Prostate gland (tissue), 2 donors: ENCODE measurements at regions not wholly inside any gene's neighbourhood (a gene's known extent, or its start where the extent isn't known, plus 50 kb on each side); places are given as distances from the start of the nearest gene placed in this dataset.

ENCODE experiments used
- DNase-seq: peaks from one replicate; pipeline ENCODE4 v3.0.0-alpha.2; 2019; ENCODE audit warnings: low spot score
- H3K27ac ChIP-seq, 2 donors: fragments of 200-600 bp; sonication (generic); 2 replicates each; pipeline ENCODE4 v1.5.1; 2017 to 2019
- H3K27me3 ChIP-seq: fragments of 200-600 bp; sonication (generic); replicated peaks from 2 replicates; pipeline ENCODE4 v1.5.1; 2019; ENCODE audit not compliant: insufficient read depth
- H3K36me3 ChIP-seq, 2 donors: fragments of 200-600 bp; sonication (generic); 1 replicate in 1 of 2; 2 replicates in 1 of 2; pipeline versions ENCODE4 v1.5.1 to v1.8.1; 2017 to 2019
- H3K4me1 ChIP-seq: fragments of 200-600 bp; sonication (generic); replicated peaks from 2 replicates; pipeline ENCODE4 v1.5.1; 2019
- H3K4me3 ChIP-seq, 2 donors: fragments of 200-600 bp; sonication (generic); 2 replicates each; pipeline ENCODE4 v1.5.1; 2017 to 2019
- H3K9me3 ChIP-seq: fragments of 200-600 bp; sonication (generic); 2 replicates; pipeline ENCODE4 v1.5.1; 2017
- POLR2A ChIP-seq: fragments of 450-650 bp; IDR thresholded peaks from one replicate; pipeline ENCODE4 v1.6.1; 2016; ENCODE audit warnings: antibody characterized with exemption, mild to moderate bottlenecking
- POLR2AphosphoS5 ChIP-seq: sonication (generic); formaldehyde crosslinking; IDR thresholded peaks from one replicate; pipeline ENCODE4 v1.6.1; 2017; ENCODE audit warnings: antibody characterized with exemption
- whole genome bisulfite sequencing: methylation state at CpG from one replicate; pipeline ENCODE4 v1.1.5; 2018; 5-methylcytosine and 5-hydroxymethylcytosine counted together
- intact Hi-C: fragments of 100-400 bp; cut with DNase I; formaldehyde crosslinking; loops from one replicate; pipeline ENCODE4 v1.14.2; 2022
- TF ChIP-seq, protein P1 (sequence below), 4 experiments: fragments of 200-600 bp in 2 of 4; fragments of 450-650 bp in 2 of 4; sonication (generic) in 2 of 4; IDR thresholded peaks; 1 replicate in 3 of 4; 2 replicates in 1 of 4; pipeline ENCODE4 v1.5.1; 2016 to 2019; ENCODE audit warnings: antibody characterized with exemption in 4 of 4, mild to moderate bottlenecking in 2 of 4, moderate library complexity in 2 of 4

DNA sequence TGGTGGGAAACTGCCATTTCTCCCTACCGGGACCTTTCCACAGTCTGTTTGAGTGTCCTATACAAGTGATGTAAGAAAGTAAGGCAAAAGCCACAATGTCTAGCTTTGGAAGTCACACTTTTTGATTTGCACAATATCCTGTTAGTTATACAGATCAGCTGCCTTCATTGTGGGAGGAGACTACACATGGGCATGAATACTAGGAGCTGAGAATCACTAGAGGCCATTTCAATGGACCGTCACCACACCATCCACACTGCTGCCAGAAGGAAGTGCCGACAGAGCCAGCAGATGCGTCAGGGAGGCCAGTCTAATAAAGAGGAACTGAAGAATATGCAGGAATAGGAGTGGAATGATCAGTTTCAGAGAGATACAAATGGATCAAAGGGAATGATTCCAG lies 65.8 kb downstream of the SCN11A start:
- WGBS = 73% methylated on average over 4 of the region's 4 CpGs
- intact Hi-C loops = no loop called here
- TF ChIP-seq POLR2AphosphoS5 (no peak), POLR2A (no peak)
- TF ChIP-seq, protein P1, sequence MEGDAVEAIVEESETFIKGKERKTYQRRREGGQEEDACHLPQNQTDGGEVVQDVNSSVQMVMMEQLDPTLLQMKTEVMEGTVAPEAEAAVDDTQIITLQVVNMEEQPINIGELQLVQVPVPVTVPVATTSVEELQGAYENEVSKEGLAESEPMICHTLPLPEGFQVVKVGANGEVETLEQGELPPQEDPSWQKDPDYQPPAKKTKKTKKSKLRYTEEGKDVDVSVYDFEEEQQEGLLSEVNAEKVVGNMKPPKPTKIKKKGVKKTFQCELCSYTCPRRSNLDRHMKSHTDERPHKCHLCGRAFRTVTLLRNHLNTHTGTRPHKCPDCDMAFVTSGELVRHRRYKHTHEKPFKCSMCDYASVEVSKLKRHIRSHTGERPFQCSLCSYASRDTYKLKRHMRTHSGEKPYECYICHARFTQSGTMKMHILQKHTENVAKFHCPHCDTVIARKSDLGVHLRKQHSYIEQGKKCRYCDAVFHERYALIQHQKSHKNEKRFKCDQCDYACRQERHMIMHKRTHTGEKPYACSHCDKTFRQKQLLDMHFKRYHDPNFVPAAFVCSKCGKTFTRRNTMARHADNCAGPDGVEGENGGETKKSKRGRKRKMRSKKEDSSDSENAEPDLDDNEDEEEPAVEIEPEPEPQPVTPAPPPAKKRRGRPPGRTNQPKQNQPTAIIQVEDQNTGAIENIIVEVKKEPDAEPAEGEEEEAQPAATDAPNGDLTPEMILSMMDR (IDR thresholded peaks at IDR 0.05) = no peak

DNA sequence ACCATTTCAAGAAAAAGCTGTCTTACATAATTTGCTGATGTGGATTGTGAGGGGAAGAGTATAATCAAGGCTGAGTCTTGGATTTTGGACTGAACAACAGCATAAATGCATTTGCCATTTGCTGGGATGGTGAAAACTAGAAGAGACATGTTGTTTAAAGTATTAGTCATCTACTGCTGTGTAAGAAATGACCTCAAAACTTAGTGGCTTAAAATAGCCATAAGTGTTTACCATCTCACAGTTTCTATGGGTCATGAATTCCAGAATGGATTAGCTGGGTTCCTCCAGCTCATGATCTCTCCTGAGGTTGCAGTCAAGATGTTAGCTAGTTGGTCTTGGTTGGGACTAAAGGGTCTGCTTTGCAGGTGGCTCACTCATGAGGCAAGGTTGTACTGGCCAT lies 66.2 kb downstream of the SCN11A start:
- intact Hi-C loops = no loop called here
- Histone ChIP-seq H3K36me3 (no peaks in the 10 kb centered on the region), H3K9me3 (no peaks in the 10 kb centered on the region), H3K27me3 (peaks cover 2% of the 10 kb centered on the region), H3K4me1 (no peaks in the 10 kb centered on the region), H3K4me3 (no peak overlapping the region), H3K27ac (no peak overlapping the region)
- no peak for DNase-seq
- TF ChIP-seq POLR2A (no peak), POLR2AphosphoS5 (no peak)
- TF ChIP-seq, protein P1 (IDR thresholded peaks at IDR 0.05) = no peak

More for the DNA sequence above, 65.8 kb downstream of the SCN11A start:
- H3K27ac ChIP-seq = no peak overlapping the region
- no peaks in the 10 kb centered on the region for H3K36me3 ChIP-seq
- no peaks in the 10 kb centered on the region for H3K9me3 ChIP-seq
- no peaks in the 10 kb centered on the region for H3K4me1 ChIP-seq
- peaks cover 2% of the 10 kb centered on the region for H3K27me3 ChIP-seq
- no peak overlapping the region for H3K4me3 ChIP-seq
- DNase-seq = no peak

DNA sequence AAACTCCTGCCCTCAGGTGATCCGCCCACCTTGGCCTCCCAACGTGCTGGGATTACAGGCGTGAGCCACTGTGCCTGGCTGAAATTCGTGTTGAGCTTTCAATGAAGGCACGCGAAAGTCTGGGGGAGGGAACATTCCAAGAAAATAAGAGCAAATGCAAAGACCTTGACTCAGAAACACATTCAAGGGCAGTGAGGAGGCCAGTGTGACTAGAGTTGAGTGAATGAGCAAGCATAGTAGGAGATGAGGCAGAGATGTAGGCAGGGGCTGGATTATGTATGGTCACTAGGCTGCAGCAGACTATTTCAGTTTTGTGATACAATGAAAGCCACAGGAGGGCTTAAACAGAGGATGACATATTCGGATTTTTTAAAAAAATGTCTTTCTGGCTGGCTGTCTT lies 67.0 kb downstream of the SCN11A start:
- intact Hi-C loops = no loop called here
- peaks cover 2% of the 10 kb centered on the region for H3K27me3 ChIP-seq
- H3K4me3 ChIP-seq = no peak overlapping the region
- H3K9me3 ChIP-seq = no peaks in the 10 kb centered on the region
- WGBS = 81% methylated on average over 7 of the region's 7 CpGs
- no peaks in the 10 kb centered on the region for H3K4me1 ChIP-seq
- TF ChIP-seq, protein P1 (IDR thresholded peaks at IDR 0.05) = no peak
- TF ChIP-seq POLR2AphosphoS5 = no peak
- no peak for TF ChIP-seq POLR2A
- no peak overlapping the region for H3K27ac ChIP-seq
- no peaks in the 10 kb centered on the region for H3K36me3 ChIP-seq
- DNase-seq = no peak

DNA sequence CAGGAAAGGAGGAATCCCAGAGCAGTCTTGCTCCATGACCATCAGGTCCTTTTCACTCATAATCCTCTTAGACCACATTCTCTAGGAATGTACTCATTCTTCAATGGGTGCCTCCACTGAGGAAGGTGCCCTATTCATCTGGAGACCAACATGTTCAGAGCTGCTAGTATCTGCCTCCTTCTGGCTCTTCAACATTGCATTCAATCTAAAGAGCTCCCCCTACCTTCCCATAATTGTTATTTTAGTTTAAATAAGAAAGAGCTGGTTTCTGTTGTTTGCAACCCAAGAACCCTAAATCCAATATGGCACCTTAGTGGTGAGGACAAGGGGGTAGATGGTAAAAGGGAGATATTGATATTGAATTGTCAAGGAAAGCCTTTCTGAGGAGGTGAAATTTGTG lies 67.6 kb downstream of the SCN11A start:
- no peak overlapping the region for H3K4me3 ChIP-seq

DNA sequence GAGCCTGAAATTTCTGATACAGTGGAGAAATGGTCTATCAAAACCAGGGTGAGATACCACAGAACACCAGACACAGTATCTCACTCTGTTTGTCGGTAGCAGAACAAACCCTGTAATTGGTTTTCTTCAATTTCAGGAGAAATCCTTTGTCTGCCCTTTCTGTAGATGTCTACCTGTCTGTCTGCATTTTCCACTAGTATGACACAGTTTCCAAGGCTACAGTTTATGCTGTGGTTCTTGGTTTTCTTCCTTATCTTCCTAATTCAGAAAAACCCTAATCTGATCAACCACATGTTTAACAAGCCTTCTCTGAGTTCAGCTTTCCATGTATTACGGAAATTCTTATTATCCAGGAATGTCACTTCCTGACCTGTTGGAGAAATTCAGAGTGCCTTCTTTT lies 70.8 kb downstream of the SCN11A start:
- no peak overlapping the region for H3K27ac ChIP-seq
- H3K4me1 ChIP-seq = no peaks in the 10 kb centered on the region
- no peak overlapping the region for H3K4me3 ChIP-seq
- H3K27me3 ChIP-seq = no peaks in the 10 kb centered on the region
- H3K9me3 ChIP-seq = no peaks in the 10 kb centered on the region
- intact Hi-C loops = no loop called here
- TF ChIP-seq POLR2A (no peak), POLR2AphosphoS5 (no peak)
- TF ChIP-seq, protein P1 (IDR thresholded peaks at IDR 0.05) = no peak
- DNase-seq = no peak
- 91% methylated on average over 2 of the region's 2 CpGs for WGBS
- no peaks in the 10 kb centered on the region for H3K36me3 ChIP-seq

More for the DNA sequence above, 67.6 kb downstream of the SCN11A start:
- TF ChIP-seq, protein P1 (IDR thresholded peaks at IDR 0.05) = no peak
- no peak for TF ChIP-seq POLR2A
- no peak for TF ChIP-seq POLR2AphosphoS5
- no peak overlapping the region for H3K27ac ChIP-seq
- no peaks in the 10 kb centered on the region for H3K9me3 ChIP-seq
- H3K4me1 ChIP-seq = no peaks in the 10 kb centered on the region
- no peaks in the 10 kb centered on the region for H3K27me3 ChIP-seq
- DNase-seq = no peak
- intact Hi-C loops = no loop called here
- no peaks in the 10 kb centered on the region for H3K36me3 ChIP-seq
